Spinal cord (tissue), 9 donors: ENCODE measurements at regions not wholly inside any gene's neighbourhood (a gene's known extent, or its start where the extent isn't known, plus 50 kb on each side); places are given as distances from the start of the nearest gene placed in this dataset.

Experiments used
- DNase-seq, 6 donors: peaks; one replicate each; pipeline versions ENCODE4 v3.0.0 to v3.0.0-alpha.2; 2013 to 2015; ENCODE audit warnings: low spot score in 6 of 6, low read depth in 4 of 6
- H3K27ac ChIP-seq: one replicate; pipeline ENCODE4 v1.5.1; 2013; ENCODE audit warnings: low read depth, low read length, control low read depth
- H3K27me3 ChIP-seq: one replicate; pipeline ENCODE4 v1.6.1; 2013; ENCODE audit warnings: low read length; ENCODE audit not compliant: control insufficient read depth, insufficient read depth
- H3K36me3 ChIP-seq: one replicate; pipeline ENCODE4 v1.6.1; 2013; ENCODE audit warnings: low read length; ENCODE audit not compliant: control insufficient read depth, insufficient read depth
- H3K4me1 ChIP-seq: one replicate; pipeline ENCODE4 v1.6.1; 2013; ENCODE audit warnings: low read length; ENCODE audit not compliant: control insufficient read depth, insufficient read depth
- H3K4me3 ChIP-seq: one replicate; pipeline ENCODE4 v1.5.1; 2013; ENCODE audit warnings: low read depth, low read length, control low read depth
- H3K9me3 ChIP-seq: one replicate; pipeline ENCODE4 v1.6.1; 2013; ENCODE audit warnings: low read length; ENCODE audit not compliant: control insufficient read depth, insufficient read depth
- WGBS: methylation state at CpG from one replicate; pipeline ENCODE4 v1.1.5; 2013; ENCODE audit warnings: missing lambda C conversion rate; ENCODE audit not compliant: insufficient coverage; 5-methylcytosine and 5-hydroxymethylcytosine counted together
- donor health status: healthy.

DNA sequence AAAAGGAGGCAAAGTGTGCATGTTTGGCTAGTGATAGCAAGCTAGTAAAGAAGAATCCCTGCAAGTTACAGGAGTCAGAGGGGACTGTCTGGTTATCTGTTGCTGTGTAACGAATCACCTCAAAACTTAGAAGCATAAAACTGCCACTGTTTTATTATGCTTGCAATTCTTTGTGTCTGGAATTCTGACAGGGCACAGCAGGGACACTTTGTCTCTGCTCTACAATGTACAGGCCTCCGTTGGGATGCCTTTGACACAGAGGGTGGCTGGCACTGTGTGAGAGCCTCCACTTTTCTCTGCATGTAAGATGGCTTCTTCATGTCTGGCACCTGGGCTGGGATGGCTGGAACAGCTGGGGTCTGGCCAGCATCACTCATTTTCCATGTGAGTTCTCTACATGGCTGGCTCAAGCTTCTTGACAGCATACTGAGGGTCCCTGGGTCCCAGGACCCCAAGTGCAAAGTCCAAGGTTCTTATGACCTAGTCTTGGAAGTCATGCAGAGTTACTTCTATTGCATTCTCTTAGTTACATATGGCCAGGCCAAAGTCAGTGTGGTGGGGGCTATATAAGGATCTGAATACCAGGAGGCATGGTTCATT, 276.9 kb downstream of the RPS24 start:
- Histone ChIP-seq H3K4me1 (no peaks in the 10 kb centered on the region), H3K9me3 (no peaks in the 10 kb centered on the region), H3K4me3 (no peak overlapping the region), H3K36me3 (no peaks in the 10 kb centered on the region), H3K27me3 (no peaks in the 10 kb centered on the region), H3K27ac (no peak overlapping the region)
- DNase-seq: no peak
- WGBS: 69% methylated on average over 2 of the region's 2 CpGs

DNA sequence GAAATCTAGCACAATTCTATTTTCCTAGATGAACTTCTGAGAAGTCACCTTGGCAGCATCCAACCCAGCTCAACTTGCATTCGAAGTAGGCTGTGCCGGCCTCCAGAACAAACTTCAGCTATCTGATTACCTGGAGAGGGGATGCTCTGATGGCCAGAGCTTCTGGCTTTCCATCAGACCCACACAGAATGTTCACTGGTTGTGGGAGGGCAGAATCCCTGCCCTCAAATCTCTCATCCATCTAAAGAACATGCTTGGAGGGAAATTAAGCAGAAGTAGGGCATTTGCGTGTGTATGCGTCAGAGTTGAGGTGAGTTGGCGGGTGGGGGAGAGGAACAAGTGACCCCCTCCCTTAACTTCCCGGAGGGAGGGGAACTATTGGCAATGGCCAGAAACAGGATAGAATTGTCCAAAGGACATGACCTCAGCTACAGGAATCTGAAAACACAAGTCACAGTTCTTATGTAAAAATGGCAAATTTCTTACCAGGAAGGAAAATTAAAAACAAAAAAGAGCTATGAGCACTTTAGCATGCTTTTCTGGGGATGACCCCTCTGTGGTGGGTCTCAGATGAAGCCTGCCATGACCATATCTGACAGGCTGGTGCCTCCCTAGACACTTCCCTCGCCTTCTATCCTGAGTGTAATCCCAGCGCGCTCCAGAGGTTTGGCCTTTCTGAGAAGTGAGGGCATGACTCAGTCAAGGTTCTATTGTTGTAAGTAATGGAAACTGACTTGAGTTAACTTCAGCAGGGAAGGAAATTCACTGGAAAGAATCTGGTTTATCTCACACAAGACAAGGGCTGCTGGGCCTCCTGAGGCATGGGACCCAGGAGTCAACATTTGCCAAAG, 278.8 kb downstream of the RPS24 start:
- no peak overlapping the region for H3K4me3 ChIP-seq
- H3K36me3 ChIP-seq: no peaks in the 10 kb centered on the region
- no peaks in the 10 kb centered on the region for H3K9me3 ChIP-seq
- H3K27ac ChIP-seq: no peak overlapping the region
- WGBS: 100% methylated on average over 3 of the region's 9 CpGs
- no peak for DNase-seq
- H3K27me3 ChIP-seq: no peaks in the 10 kb centered on the region
- peaks cover 13% of the 10 kb centered on the region for H3K4me1 ChIP-seq

DNA sequence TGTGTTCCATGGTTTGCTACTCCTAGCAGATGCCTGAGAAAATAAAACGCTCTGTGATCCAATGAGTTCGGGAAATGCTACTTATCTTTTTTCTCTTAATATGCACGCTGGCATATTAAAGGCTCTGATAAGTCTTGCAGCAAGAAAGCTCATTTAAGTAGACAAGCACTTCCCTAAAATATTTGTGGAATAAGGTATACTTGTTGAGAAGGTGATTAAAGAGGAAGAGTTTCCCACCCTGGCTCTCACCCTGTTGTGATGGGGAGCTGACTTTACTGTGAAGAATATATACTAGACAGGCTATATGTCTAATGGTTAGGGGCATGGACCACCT, 279.4 kb downstream of the RPS24 start:
- no peak for DNase-seq
- no peak overlapping the region for H3K27ac ChIP-seq
- WGBS: 86% methylated on average over 1 of the region's 3 CpGs
- H3K4me3 ChIP-seq: no peak overlapping the region
- H3K36me3 ChIP-seq: no peaks in the 10 kb centered on the region
- H3K9me3 ChIP-seq: no peaks in the 10 kb centered on the region
- H3K4me1 ChIP-seq: peaks cover 13% of the 10 kb centered on the region
- no peaks in the 10 kb centered on the region for H3K27me3 ChIP-seq

- Histone ChIP-seq H3K9me3 (no peaks in the 10 kb centered on the region), H3K27ac (no peak overlapping the region), H3K27me3 (no peaks in the 10 kb centered on the region), H3K4me3 (no peak overlapping the region), H3K36me3 (no peaks in the 10 kb centered on the region), H3K4me1 (peaks cover 13% of the 10 kb centered on the region)
- WGBS: 93% methylated on average over 3 of the region's 3 CpGs
- DNase-seq: no peak
Observed at GRCh38 chr10:78313636-78314035, 280.0 kb downstream of the RPS24 start.

DNA sequence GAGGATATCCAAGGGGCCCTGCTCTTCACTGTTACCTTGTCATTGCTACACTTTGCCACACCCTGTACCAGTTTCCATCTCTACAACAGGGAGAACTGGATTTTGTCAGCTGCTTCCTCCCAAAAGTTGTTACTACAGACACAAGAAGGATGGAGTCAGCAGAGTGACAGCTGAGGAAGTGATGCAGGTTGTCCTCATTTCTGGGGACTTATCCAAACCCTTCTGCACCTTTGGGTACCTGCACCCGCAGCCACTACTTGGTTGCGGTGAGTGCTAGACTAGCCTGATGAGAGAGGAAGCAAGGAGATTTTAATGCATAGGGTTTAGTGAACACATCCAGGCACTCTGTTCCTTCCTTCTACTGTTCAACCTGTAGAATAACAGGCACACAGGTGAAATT, 281.0 kb downstream of the RPS24 start:
- H3K36me3 ChIP-seq: no peaks in the 10 kb centered on the region
- H3K9me3 ChIP-seq: no peaks in the 10 kb centered on the region
- peaks cover 13% of the 10 kb centered on the region for H3K4me1 ChIP-seq
- H3K27ac ChIP-seq: no peak overlapping the region
- H3K27me3 ChIP-seq: no peaks in the 10 kb centered on the region
- no CpG with 5 or more reads among the region's 2 CpGs for WGBS
- no peak overlapping the region for H3K4me3 ChIP-seq
- no peak for DNase-seq

DNA sequence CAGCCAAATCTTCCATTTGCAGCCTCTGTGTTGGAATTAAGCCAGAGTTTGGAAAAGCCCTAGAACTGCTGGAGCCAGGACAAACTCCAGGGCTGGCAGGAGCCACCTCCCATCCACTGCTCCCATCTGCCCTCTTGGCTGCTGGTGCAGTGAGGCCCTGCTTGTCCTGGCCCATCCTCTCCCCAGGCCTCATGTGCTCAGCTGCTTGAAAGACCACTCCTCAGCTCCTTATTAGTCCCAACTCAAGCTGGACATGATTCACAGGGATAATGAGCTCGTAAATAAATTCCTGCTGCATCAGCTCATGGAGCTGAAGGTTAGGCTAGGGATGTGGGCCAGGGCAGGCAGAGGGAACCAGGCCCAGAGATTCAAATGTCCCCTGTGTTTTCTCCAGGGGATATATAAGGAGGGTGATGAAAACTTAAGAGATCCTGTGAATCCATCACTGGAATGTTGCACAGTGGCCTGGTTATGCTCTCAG, 282.8 kb downstream of the RPS24 start:
- Histone ChIP-seq H3K27ac (peak overlapping the region; percentile 2), H3K4me1 (peaks cover 13% of the 10 kb centered on the region), H3K4me3 (no peak overlapping the region), H3K36me3 (no peaks in the 10 kb centered on the region), H3K27me3 (no peaks in the 10 kb centered on the region), H3K9me3 (no peaks in the 10 kb centered on the region)
- DNase-seq: peak in 2 of 6 donors; percentile 60 to 80
- whole genome bisulfite sequencing: 58% methylated on average over 1 of the region's 1 CpG

DNA sequence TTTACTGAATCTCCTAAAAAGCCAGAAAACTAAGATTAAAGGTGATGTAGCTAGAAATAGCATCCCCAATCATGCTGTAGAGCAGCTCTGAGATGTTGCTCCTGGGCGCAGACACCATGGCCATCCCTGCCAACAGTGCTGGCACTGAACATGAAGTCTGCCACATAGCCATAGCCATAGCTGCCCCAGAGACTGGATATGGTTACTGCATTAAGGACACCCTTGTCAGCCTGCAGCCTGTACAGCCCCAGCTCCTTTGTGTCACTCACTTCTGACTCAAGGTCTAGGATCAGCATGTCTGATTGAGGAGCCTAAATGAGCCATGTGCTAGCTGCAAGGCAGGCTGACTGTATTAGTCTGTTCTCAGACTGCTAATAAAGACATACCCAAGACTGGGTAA, 284.6 kb downstream of the RPS24 start:
- peaks cover 13% of the 10 kb centered on the region for H3K4me1 ChIP-seq
- no peaks in the 10 kb centered on the region for H3K27me3 ChIP-seq
- DNase-seq: no peak
- WGBS: 100% methylated on average over 1 of the region's 1 CpG
- no peak overlapping the region for H3K27ac ChIP-seq
- H3K9me3 ChIP-seq: no peaks in the 10 kb centered on the region
- no peak overlapping the region for H3K4me3 ChIP-seq
- no peaks in the 10 kb centered on the region for H3K36me3 ChIP-seq

DNA sequence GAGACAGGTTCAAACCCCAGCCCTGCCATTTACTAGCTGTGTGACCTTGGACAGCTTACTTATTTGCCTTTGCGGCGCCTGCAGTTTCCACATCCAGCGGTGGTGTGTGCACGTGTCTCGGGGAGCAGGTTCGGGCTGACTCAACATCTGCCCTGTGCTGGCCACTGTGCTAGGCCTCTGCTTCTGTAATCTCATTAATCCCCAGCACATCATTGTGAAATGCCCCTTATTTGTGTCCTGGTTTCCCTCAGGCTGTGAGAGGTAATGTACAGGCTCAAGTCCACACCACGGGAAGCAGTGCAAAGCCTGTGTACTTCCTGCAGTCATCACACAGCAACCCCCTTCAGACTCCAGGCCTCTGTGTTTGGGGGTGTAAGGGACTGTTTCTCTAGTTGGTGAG, 285.7 kb downstream of the RPS24 start:
- 100% methylated on average over 3 of the region's 7 CpGs for WGBS
- Histone ChIP-seq H3K4me1 (peaks cover 13% of the 10 kb centered on the region), H3K27ac (no peak overlapping the region), H3K9me3 (no peaks in the 10 kb centered on the region), H3K27me3 (no peaks in the 10 kb centered on the region), H3K4me3 (no peak overlapping the region), H3K36me3 (no peaks in the 10 kb centered on the region)
- DNase-seq: no peak

GRCh38 chr10:78319841-78320240, 286.2 kb downstream of the RPS24 start:
- Histone ChIP-seq H3K4me1 (peaks cover 13% of the 10 kb centered on the region), H3K27me3 (no peaks in the 10 kb centered on the region), H3K9me3 (no peaks in the 10 kb centered on the region), H3K36me3 (no peaks in the 10 kb centered on the region), H3K4me3 (no peak overlapping the region), H3K27ac (no peak overlapping the region)
- DNase-seq: no peak
- WGBS: 100% methylated on average over 1 of the region's 2 CpGs

- peak in 1 of 6 donors; percentile 38 for DNase-seq
- Histone ChIP-seq H3K4me3 (no peak overlapping the region), H3K27ac (no peak overlapping the region), H3K4me1 (peaks cover 13% of the 10 kb centered on the region), H3K9me3 (no peaks in the 10 kb centered on the region), H3K27me3 (no peaks in the 10 kb centered on the region), H3K36me3 (no peaks in the 10 kb centered on the region)
- 59% methylated on average over 5 of the region's 5 CpGs for WGBS
Observed at GRCh38 chr10:78320506-78320905, 286.8 kb downstream of the RPS24 start.
